ENCODE measurements at regions not wholly inside any gene's neighbourhood (a gene's known extent, or its start where the extent isn't known, plus 50 kb on each side); places are given as distances from the start of the nearest gene placed in this dataset.

GRCh38 chr9:107770716-107771115, 281.1 kb upstream of the KLF4 start:
- no peak for TF ChIP-seq CTCF (conservative IDR thresholded peaks at IDR 0.05; ENCODE audit: low read depth, low read length)
- no peak for TF ChIP-seq EZH2 (IDR thresholded peaks at IDR 0.05; ENCODE audit: low read length, unreplicated experiment)
